Mucosa of rectum (tissue), 2 donors: ENCODE measurements at regions not wholly inside any gene's neighbourhood (a gene's known extent, or its start where the extent isn't known, plus 50 kb on each side); places are given as distances from the start of the nearest gene placed in this dataset.
A peak's percentile ranks its signal among the peaks of the same experiment; 100 is the strongest.

Experiments used
- H3K27ac ChIP-seq, 2 donors: one replicate each; pipeline ENCODE4 v1.7.0; 2013; ENCODE audit warnings: inconsistent platforms in 2 of 2, low read depth in 2 of 2, low read length in 2 of 2
- H3K27me3 ChIP-seq, 2 donors: one replicate each; pipeline ENCODE4 v1.7.0; 2013; ENCODE audit warnings: low read length in 2 of 2; ENCODE audit not compliant: control insufficient read depth in 2 of 2, insufficient read depth in 2 of 2
- H3K36me3 ChIP-seq, 2 donors: one replicate each; pipeline ENCODE4 v1.7.0; 2013; ENCODE audit warnings: low read length in 2 of 2; ENCODE audit not compliant: control insufficient read depth in 2 of 2, insufficient read depth in 2 of 2
- H3K4me1 ChIP-seq, 2 donors: one replicate each; pipeline ENCODE4 v1.7.0; 2013; ENCODE audit warnings: low read length in 2 of 2, mild to moderate bottlenecking in 1 of 2; ENCODE audit not compliant: control insufficient read depth in 2 of 2, insufficient read depth in 2 of 2
- H3K4me3 ChIP-seq, 2 donors: one replicate each; pipeline ENCODE4 v1.7.0; 2013; ENCODE audit warnings: low read length in 2 of 2
- H3K9ac ChIP-seq, 2 donors: one replicate each; pipeline ENCODE4 v1.7.0; 2013; ENCODE audit warnings: low read length in 2 of 2, low read depth in 1 of 2, mild to moderate bottlenecking in 1 of 2
- H3K9me3 ChIP-seq, 2 donors: one replicate each; pipeline ENCODE4 v1.7.0; 2013; ENCODE audit warnings: low read length in 2 of 2; ENCODE audit not compliant: control insufficient read depth in 2 of 2
- donor health status: healthy.
- donor health status: Normal muscosa, but diverticular disease.

DNA sequence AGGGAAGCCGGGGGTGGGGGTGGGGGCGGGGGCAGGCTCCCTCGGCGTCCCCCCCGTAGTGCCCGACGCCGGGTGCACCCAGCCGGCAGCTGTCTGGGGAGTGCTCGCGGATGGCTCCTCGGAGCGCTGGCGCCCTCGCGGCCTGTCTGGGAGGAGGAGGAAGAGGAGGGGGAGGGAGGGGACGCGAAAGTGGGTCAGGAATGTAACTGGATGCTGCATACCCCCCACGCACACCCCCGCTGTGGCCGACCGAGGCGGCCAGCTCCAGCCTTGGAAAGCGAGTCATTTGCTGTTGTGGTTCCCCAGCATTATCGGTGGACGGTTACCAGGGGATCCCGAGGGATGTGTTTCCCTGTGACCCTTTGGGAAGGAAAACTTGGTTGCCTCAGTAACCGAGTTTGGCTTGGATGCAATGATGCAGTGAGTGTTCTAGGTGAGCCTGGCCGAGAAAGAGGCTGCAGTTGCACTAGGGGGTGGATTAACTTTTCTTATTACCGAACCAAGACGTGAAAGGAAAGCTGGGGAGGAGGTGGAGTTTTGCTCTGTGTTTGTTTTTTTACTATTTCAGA, 55.2 kb upstream of the RREB1 start:
- Histone ChIP-seq H3K4me3 (peak overlapping the region; percentile 62 to 76), H3K36me3 (no peaks in the 10 kb centered on the region), H3K27ac (peak overlapping the region; percentile 97), H3K9ac (peak overlapping the region; percentile 66 to 68), H3K27me3 (no peaks in the 10 kb centered on the region), H3K4me1 (peaks cover 13 to 19% of the 10 kb centered on the region in 2 donors), H3K9me3 (no peaks in the 10 kb centered on the region)

- no peaks in the 10 kb centered on the region for H3K36me3 ChIP-seq
- no peaks in the 10 kb centered on the region for H3K9me3 ChIP-seq
- peak overlapping the region; percentile 66 to 68 for H3K9ac ChIP-seq
- peak overlapping the region; percentile 97 for H3K27ac ChIP-seq
- peaks cover 16 to 23% of the 10 kb centered on the region in 2 donors for H3K4me1 ChIP-seq
- H3K4me3 ChIP-seq = peak overlapping the region; percentile 62 to 66
- no peaks in the 10 kb centered on the region for H3K27me3 ChIP-seq
Observed at GRCh38 chr6:7053125-7053774, 54.5 kb upstream of the RREB1 start.
